ENCODE measurements at regions not wholly inside any gene's neighbourhood (a gene's known extent, or its start where the extent isn't known, plus 50 kb on each side); places are given as distances from the start of the nearest gene placed in this dataset.

DNA sequence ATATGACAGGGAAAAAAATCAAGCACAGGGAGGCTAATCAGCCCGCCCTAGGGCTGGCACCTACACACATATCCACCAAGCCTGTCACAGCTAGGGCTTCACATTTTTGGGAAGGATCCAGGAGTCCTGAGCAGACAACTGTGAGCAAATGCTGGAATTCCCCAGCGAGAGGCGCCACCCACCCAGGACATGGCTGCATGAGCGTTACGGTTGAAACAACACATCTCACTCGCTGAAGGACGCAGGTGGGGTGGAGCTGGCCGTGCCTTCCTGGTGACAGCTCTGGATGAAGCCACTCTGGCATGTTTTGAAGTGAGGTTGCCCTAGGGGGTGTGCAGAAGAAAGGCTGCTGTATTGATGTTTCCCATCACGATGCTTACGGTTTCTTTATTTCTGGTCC is 315.1 kb upstream of the EEF2KMT start:
- Histone ChIP-seq H3K4me1 (ENCODE audit: control insufficient read depth, insufficient read depth, low read length) (no peaks in the 10 kb centered on the region), H3K27me3 (ENCODE audit: control insufficient read depth in 1 of 2, insufficient read depth in 2 of 2, low read length in 2 of 2) (peaks cover 0 to 2% of the 10 kb centered on the region in 2 donors), H3K9ac (ENCODE audit: low read length in 2 of 2) (no peak overlapping the region), H3K27ac (ENCODE audit: low read length) (no peak overlapping the region), H3K36me3 (ENCODE audit: control insufficient read depth in 2 of 2, insufficient read depth in 2 of 2, low read length in 2 of 2) (no peaks in the 10 kb centered on the region), H3K9me3 (ENCODE audit: control insufficient read depth in 2 of 2, low read length in 2 of 2) (peaks cover 0 to 12% of the 10 kb centered on the region in 2 donors), H3K4me3 (ENCODE audit: low read length in 2 of 2) (no peak overlapping the region)

DNA sequence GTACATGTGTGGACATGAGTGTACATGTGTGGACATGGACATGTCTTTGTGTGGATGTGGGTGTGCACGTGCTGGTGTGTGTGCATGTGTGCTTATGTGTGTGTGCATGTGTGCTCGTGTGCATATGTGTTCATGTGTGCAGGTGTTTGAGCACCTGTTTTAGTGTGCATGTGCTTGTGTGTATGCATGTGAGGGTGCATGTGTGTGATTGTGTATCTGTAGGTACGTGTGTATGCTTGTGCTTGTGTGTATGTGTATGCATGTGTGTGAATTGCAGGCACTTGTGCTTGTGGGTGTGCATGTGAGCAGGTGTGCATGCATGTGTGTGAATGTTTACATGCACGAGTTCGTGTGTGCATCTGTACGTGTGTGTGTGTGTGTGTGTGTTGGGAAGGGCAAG is 300.6 kb upstream of the EEF2KMT start:
- Histone ChIP-seq H3K9ac (ENCODE audit: low read length in 2 of 2) (no peak overlapping the region), H3K36me3 (ENCODE audit: control insufficient read depth in 2 of 2, insufficient read depth in 2 of 2, low read length in 2 of 2) (no peaks in the 10 kb centered on the region), H3K27ac (ENCODE audit: low read length) (no peak overlapping the region), H3K27me3 (ENCODE audit: control insufficient read depth in 1 of 2, insufficient read depth in 2 of 2, low read length in 2 of 2) (no peaks in the 10 kb centered on the region), H3K4me3 (ENCODE audit: low read length in 2 of 2) (no peak overlapping the region), H3K4me1 (ENCODE audit: control insufficient read depth, insufficient read depth, low read length) (no peaks in the 10 kb centered on the region), H3K9me3 (ENCODE audit: control insufficient read depth in 2 of 2, low read length in 2 of 2) (no peaks in the 10 kb centered on the region)

DNA sequence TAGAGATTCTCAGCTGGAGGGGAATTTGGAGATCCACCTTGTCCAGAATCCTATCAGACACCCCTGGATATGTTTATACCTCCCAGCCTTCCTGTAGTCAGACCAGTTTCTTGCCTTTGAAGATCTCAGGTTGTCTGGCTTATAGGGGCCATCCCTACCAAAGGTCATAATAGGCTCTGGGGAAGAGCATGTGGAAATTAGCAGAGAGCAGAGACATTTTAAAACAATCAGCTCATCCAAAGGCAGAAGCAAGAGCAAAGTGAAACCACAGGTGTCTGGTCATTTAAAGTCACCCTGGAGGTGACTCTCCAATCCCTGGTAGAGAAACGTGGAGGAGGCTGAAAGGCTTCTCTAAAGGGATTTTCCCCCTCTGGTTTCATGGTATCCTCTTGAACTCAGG is 299.3 kb upstream of the EEF2KMT start:
- Histone ChIP-seq H3K4me3 (ENCODE audit: low read length in 2 of 2) (no peak overlapping the region), H3K4me1 (ENCODE audit: control insufficient read depth, insufficient read depth, low read length) (no peaks in the 10 kb centered on the region), H3K9ac (ENCODE audit: low read length in 2 of 2) (no peak overlapping the region), H3K9me3 (ENCODE audit: control insufficient read depth in 2 of 2, low read length in 2 of 2) (no peaks in the 10 kb centered on the region), H3K27me3 (ENCODE audit: control insufficient read depth in 1 of 2, insufficient read depth in 2 of 2, low read length in 2 of 2) (no peaks in the 10 kb centered on the region), H3K36me3 (ENCODE audit: control insufficient read depth in 2 of 2, insufficient read depth in 2 of 2, low read length in 2 of 2) (no peaks in the 10 kb centered on the region), H3K27ac (ENCODE audit: low read length) (no peak overlapping the region)

DNA sequence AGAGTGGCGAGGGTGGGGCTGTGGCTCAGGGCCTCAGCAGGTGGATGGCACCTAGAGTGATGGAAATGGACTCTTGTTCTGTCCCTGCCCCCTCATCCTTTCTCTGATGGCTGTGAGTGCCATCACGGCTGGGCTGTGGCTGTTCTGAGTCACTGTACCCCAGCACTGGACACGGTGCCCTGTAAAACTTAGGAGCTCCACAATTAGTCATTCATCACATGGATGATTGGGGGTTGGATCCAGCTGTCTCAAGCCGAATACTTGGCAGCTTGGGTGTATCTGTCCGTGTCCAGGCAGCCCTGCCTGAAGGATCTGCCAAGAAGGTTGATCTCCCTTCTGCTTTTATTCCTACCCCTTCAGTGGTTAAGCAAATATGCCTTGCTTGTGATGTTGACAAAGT is 295.5 kb upstream of the EEF2KMT start:
- Histone ChIP-seq H3K27ac (ENCODE audit: low read length) (no peak overlapping the region), H3K4me3 (ENCODE audit: low read length in 2 of 2) (no peak overlapping the region), H3K9me3 (ENCODE audit: control insufficient read depth in 2 of 2, low read length in 2 of 2) (peaks cover 0 to 5% of the 10 kb centered on the region in 2 donors), H3K4me1 (ENCODE audit: control insufficient read depth, insufficient read depth, low read length) (no peaks in the 10 kb centered on the region), H3K36me3 (ENCODE audit: control insufficient read depth in 2 of 2, insufficient read depth in 2 of 2, low read length in 2 of 2) (no peaks in the 10 kb centered on the region), H3K27me3 (ENCODE audit: control insufficient read depth in 1 of 2, insufficient read depth in 2 of 2, low read length in 2 of 2) (no peaks in the 10 kb centered on the region), H3K9ac (ENCODE audit: low read length in 2 of 2) (no peak overlapping the region)

DNA sequence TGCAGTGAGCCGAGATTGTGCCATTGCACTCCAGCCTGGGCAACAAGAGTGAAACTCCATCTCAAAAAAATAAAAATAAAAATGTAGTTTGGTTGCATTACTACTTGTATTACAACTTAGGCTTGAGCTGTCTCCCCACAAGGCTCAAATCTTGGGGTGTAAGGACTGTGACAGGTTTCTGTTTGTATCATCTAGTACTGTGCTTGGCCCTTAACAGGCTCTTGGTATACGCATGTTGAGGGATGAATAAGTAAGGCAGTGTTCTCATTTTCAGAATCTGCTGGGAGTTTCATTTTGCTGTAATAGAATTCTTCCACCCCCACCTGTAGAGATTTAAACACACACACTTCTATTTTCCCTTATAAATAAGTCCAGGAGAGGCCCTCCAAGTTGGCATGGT is 289.4 kb upstream of the EEF2KMT start:
- H3K4me3 ChIP-seq (ENCODE audit: low read length in 2 of 2): no peak overlapping the region
- H3K9me3 ChIP-seq (ENCODE audit: control insufficient read depth in 2 of 2, low read length in 2 of 2): peaks cover 0 to 16% of the 10 kb centered on the region in 2 donors
- H3K27ac ChIP-seq (ENCODE audit: low read length): no peak overlapping the region

DNA sequence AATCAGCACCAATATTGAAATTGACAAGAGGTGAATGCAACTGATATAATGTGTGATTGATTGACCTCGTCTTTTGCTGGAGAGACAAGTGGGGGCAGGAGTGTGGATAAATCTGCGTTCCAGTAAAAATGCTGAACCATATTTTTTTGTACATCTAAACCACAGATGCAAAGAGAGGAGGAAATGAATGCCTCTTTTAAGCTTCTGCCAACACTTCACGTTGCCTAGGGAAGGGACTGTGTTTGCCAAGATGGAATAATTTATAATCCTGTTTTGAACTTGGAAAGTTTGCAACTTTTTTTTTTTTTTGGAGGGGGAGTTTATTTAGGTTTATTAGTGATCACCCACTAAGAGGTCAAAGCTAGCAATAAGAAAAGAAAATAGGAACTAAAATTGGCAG is 288.2 kb upstream of the EEF2KMT start:
- H3K27ac ChIP-seq (ENCODE audit: low read length): no peak overlapping the region
- H3K27me3 ChIP-seq (ENCODE audit: control insufficient read depth in 1 of 2, insufficient read depth in 2 of 2, low read length in 2 of 2): no peaks in the 10 kb centered on the region
- no peak overlapping the region for H3K4me3 ChIP-seq (ENCODE audit: low read length in 2 of 2)
- H3K4me1 ChIP-seq (ENCODE audit: control insufficient read depth, insufficient read depth, low read length): no peaks in the 10 kb centered on the region
- H3K36me3 ChIP-seq (ENCODE audit: control insufficient read depth in 2 of 2, insufficient read depth in 2 of 2, low read length in 2 of 2): no peaks in the 10 kb centered on the region
- H3K9ac ChIP-seq (ENCODE audit: low read length in 2 of 2): no peak overlapping the region
- H3K9me3 ChIP-seq (ENCODE audit: control insufficient read depth in 2 of 2, low read length in 2 of 2): peaks cover 0 to 15% of the 10 kb centered on the region in 2 donors

More for the DNA sequence above, 289.4 kb upstream of the EEF2KMT start:
- Histone ChIP-seq H3K27me3 (ENCODE audit: control insufficient read depth in 1 of 2, insufficient read depth in 2 of 2, low read length in 2 of 2) (no peaks in the 10 kb centered on the region), H3K9ac (ENCODE audit: low read length in 2 of 2) (no peak overlapping the region), H3K36me3 (ENCODE audit: control insufficient read depth in 2 of 2, insufficient read depth in 2 of 2, low read length in 2 of 2) (no peaks in the 10 kb centered on the region), H3K4me1 (ENCODE audit: control insufficient read depth, insufficient read depth, low read length) (no peaks in the 10 kb centered on the region)

GRCh38 chr16:5385115-5385514 is 287.5 kb upstream of the EEF2KMT start:
- H3K27me3 ChIP-seq (ENCODE audit: control insufficient read depth in 1 of 2, insufficient read depth in 2 of 2, low read length in 2 of 2): no peaks in the 10 kb centered on the region
- H3K4me3 ChIP-seq (ENCODE audit: low read length in 2 of 2): no peak overlapping the region
- no peaks in the 10 kb centered on the region for H3K36me3 ChIP-seq (ENCODE audit: control insufficient read depth in 2 of 2, insufficient read depth in 2 of 2, low read length in 2 of 2)
- no peak overlapping the region for H3K27ac ChIP-seq (ENCODE audit: low read length)
- H3K9ac ChIP-seq (ENCODE audit: low read length in 2 of 2): no peak overlapping the region
- H3K4me1 ChIP-seq (ENCODE audit: control insufficient read depth, insufficient read depth, low read length): no peaks in the 10 kb centered on the region
- H3K9me3 ChIP-seq (ENCODE audit: control insufficient read depth in 2 of 2, low read length in 2 of 2): peaks cover 0 to 11% of the 10 kb centered on the region in 2 donors

DNA sequence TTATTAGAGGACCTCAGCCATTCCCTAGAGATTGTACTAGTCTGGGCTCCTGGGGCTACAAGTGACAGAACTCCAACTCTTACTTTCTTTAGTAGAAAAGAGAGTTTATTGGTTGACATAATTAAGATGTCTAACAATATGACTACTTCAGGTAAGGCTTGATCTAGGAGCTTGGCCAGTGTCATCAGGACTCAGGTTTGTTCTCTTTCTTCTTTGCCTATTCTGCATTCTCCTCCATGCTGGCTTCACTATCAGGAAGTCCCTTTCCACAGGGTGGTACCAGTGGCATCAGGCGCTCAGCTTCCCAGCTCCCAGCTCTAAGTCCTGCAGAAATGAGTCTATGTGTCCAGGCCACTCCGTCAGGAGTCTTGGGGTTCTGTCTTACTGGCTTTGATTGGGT is 286.1 kb upstream of the EEF2KMT start:
- no peaks in the 10 kb centered on the region for H3K4me1 ChIP-seq (ENCODE audit: control insufficient read depth, insufficient read depth, low read length)
- H3K4me3 ChIP-seq (ENCODE audit: low read length in 2 of 2): no peak overlapping the region
- H3K9me3 ChIP-seq (ENCODE audit: control insufficient read depth in 2 of 2, low read length in 2 of 2): peaks cover 0 to 11% of the 10 kb centered on the region in 2 donors
- H3K9ac ChIP-seq (ENCODE audit: low read length in 2 of 2): no peak overlapping the region
- H3K27ac ChIP-seq (ENCODE audit: low read length): no peak overlapping the region
- no peaks in the 10 kb centered on the region for H3K36me3 ChIP-seq (ENCODE audit: control insufficient read depth in 2 of 2, insufficient read depth in 2 of 2, low read length in 2 of 2)
- no peaks in the 10 kb centered on the region for H3K27me3 ChIP-seq (ENCODE audit: control insufficient read depth in 1 of 2, insufficient read depth in 2 of 2, low read length in 2 of 2)

GRCh38 chr16:5382484-5382883 is 284.9 kb upstream of the EEF2KMT start:
- H3K27me3 ChIP-seq (ENCODE audit: control insufficient read depth in 1 of 2, insufficient read depth in 2 of 2, low read length in 2 of 2): no peaks in the 10 kb centered on the region
- no peak overlapping the region for H3K27ac ChIP-seq (ENCODE audit: low read length)
- H3K9me3 ChIP-seq (ENCODE audit: control insufficient read depth in 2 of 2, low read length in 2 of 2): peaks cover 0 to 7% of the 10 kb centered on the region in 2 donors
- no peaks in the 10 kb centered on the region for H3K4me1 ChIP-seq (ENCODE audit: control insufficient read depth, insufficient read depth, low read length)
- no peaks in the 10 kb centered on the region for H3K36me3 ChIP-seq (ENCODE audit: control insufficient read depth in 2 of 2, insufficient read depth in 2 of 2, low read length in 2 of 2)
- H3K4me3 ChIP-seq (ENCODE audit: low read length in 2 of 2): no peak overlapping the region
- no peak overlapping the region for H3K9ac ChIP-seq (ENCODE audit: low read length in 2 of 2)

- no peak overlapping the region for H3K27ac ChIP-seq (ENCODE audit: low read length)
- no peak overlapping the region for H3K9ac ChIP-seq (ENCODE audit: low read length in 2 of 2)
- no peaks in the 10 kb centered on the region for H3K36me3 ChIP-seq (ENCODE audit: control insufficient read depth in 2 of 2, insufficient read depth in 2 of 2, low read length in 2 of 2)
- H3K4me1 ChIP-seq (ENCODE audit: control insufficient read depth, insufficient read depth, low read length): no peaks in the 10 kb centered on the region
- peaks cover 0 to 7% of the 10 kb centered on the region in 2 donors for H3K9me3 ChIP-seq (ENCODE audit: control insufficient read depth in 2 of 2, low read length in 2 of 2)
- H3K27me3 ChIP-seq (ENCODE audit: control insufficient read depth in 1 of 2, insufficient read depth in 2 of 2, low read length in 2 of 2): peaks cover 0 to 3% of the 10 kb centered on the region in 2 donors
- no peak overlapping the region for H3K4me3 ChIP-seq (ENCODE audit: low read length in 2 of 2)
These were observed 283.9 kb upstream of the EEF2KMT start for GRCh38 chr16:5381481-5381880.

GRCh38 chr16:5379954-5380353 is 282.4 kb upstream of the EEF2KMT start:
- H3K36me3 ChIP-seq (ENCODE audit: control insufficient read depth in 2 of 2, insufficient read depth in 2 of 2, low read length in 2 of 2): no peaks in the 10 kb centered on the region
- H3K4me3 ChIP-seq (ENCODE audit: low read length in 2 of 2): no peak overlapping the region
- no peak overlapping the region for H3K9ac ChIP-seq (ENCODE audit: low read length in 2 of 2)
- peaks cover 0 to 9% of the 10 kb centered on the region in 2 donors for H3K27me3 ChIP-seq (ENCODE audit: control insufficient read depth in 1 of 2, insufficient read depth in 2 of 2, low read length in 2 of 2)
- H3K9me3 ChIP-seq (ENCODE audit: control insufficient read depth in 2 of 2, low read length in 2 of 2): peaks cover 0 to 7% of the 10 kb centered on the region in 2 donors
- H3K27ac ChIP-seq (ENCODE audit: low read length): no peak overlapping the region
- H3K4me1 ChIP-seq (ENCODE audit: control insufficient read depth, insufficient read depth, low read length): no peaks in the 10 kb centered on the region
